ENCODE measurements at regions not wholly inside any gene's neighbourhood (a gene's known extent, or its start where the extent isn't known, plus 50 kb on each side); places are given as distances from the start of the nearest gene placed in this dataset.

DNA sequence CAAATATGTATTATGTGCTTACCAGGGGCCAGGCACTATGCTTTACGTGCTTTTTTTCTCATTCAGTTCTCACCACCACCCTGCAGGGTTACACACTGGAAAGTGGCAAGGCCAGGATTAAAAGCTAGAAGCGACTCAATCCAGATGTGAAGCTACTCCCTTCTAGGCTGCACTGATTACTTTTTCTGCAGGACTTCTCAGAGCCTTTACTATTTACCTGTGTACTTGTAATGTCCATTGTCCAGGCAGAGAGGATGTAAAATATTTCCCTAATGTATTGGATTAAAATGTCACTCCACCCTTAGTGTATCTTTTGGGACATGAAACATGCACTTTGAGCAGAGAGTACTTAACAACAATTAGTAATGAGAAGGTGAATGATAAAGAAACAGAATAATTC, 287.5 kb upstream of the EEF2KMT start:
- no peak for FAIRE-seq

- FAIRE-seq: no peak
Observed at GRCh38 chr16:5383737-5384136, 286.1 kb upstream of the EEF2KMT start.

DNA sequence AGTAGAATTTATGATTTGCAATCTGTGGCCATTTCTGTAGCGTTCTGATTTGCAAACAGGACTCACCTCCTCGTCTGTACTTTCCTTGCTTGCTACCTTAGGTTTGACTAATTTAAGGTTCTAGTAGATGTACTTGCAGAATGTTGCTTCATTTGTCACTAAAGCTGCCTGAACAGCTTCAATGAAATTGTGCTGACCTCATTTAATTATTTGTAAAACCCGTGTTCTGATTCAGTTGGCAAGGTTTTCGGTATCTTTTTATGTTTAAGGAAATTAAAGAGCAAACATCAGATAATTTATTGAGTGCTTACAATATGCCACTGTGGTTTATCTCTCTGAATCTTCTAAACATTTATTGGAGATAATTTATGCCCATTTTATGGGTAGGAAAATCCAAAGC, 284.9 kb upstream of the EEF2KMT start:
- FAIRE-seq: no peak

- FAIRE-seq: no peak
Observed at GRCh38 chr16:5381481-5381880, 283.9 kb upstream of the EEF2KMT start.

GRCh38 chr16:5379954-5380353, 282.4 kb upstream of the EEF2KMT start:
- FAIRE-seq: no peak

DNA sequence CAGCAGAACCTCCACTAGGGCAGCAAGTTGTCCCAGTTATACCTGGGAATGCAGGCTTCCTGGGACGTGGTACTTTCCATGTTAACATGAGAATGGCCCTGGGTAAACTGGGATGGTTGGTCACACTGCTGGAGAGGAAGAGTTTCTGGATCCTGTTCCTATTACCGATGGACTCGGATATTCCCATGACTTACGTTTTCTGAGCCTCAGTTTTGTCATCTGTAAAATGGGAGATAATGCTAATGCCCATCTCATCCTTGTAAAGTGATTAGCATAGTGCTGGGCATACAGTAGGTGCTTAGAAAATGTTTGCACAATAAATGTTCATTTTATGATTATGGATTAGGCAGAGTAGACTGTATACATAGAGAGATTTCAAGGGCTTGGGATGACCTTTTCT, 280.9 kb upstream of the EEF2KMT start:
- no peak for FAIRE-seq

DNA sequence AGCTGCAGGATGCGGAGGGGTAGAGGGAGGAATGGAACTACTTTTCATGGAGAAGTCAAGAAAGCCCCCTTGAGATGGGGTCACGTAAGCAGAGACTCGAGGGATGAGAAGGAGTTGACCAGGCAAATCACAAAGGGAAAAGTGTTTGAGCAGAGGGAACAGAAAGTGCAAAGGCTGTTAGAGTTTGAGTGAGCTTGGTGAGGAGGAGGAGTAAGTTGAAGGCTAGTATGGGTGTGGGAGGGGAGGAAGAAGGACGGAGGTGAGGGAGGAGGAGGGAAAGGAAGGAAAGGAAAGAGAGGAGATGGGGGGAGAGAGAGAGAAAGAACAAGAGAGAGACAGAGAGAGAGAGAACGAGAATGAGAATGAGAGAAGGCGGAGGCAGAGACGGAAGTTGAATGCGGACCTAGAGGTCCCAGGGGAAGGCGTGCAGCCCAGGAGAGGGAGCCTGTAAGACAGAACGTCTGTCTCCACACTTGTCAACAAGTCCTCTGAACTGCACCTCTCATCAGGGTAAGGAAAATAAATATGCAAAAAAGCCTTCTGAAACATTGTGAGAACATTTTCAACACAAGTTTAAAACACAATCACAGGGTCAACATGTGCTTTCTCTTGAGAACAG, 279.8 kb upstream of the EEF2KMT start:
- no peak for FAIRE-seq

DNA sequence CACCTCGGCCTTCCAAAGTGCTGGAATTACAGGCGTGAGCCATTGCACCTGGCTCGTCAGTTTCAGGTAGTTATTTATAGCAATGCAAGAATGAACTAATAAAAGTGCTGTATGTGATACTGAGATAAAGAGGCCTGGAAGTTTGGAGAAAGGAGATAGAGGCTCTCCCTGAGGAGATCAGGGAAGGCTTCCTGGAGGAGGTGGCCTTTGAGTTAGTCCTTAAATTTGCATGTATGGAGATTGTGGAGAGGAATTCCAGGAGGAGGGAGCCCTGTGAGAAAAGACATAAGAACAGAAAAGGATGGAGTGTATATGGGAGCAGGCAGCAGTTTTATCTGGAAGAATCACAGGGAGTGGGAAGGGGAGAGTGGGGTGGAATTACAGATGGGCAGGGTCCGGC, 276.6 kb upstream of the EEF2KMT start:
- FAIRE-seq: no peak

DNA sequence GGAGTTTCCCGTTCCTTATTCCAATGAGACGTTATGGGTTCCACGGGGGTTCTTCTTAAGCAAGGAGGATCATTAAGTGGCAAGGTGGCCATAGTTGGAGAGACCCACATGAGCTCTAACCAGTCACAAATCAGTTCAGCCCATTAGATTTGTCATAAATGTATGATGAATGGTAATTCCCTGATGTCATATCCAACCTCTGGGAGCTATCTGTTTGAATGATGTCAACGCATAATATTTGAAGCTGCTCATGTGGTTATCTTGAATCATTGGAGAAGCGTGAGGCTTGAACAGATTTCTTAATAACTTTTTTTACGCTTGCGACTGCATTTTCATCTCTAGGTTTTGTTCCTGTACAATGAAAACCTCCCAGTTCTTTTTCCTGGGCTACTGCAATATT, 270.4 kb upstream of the EEF2KMT start:
- no peak for FAIRE-seq

DNA sequence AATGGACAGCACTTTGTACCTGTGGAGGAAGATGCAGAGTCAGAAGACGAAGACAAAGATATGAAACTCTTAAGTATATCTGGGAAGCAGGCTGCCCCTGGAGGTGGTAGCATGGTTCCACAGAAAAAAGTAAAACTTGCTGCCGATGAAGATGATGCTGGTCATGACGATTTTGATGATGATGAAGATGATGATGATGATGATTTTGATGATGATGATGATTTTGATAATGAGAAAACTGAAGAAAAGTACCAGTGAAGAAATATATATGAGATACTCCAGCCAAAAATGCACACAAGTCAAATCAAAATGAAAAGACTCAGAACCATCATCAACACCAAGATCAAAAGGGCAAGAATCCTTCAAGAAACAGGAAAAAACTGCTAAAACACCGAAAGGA, 268.5 kb upstream of the EEF2KMT start:
- FAIRE-seq: no peak

GRCh38 chr16:5364186-5364585, 266.6 kb upstream of the EEF2KMT start:
- no peak for FAIRE-seq

DNA sequence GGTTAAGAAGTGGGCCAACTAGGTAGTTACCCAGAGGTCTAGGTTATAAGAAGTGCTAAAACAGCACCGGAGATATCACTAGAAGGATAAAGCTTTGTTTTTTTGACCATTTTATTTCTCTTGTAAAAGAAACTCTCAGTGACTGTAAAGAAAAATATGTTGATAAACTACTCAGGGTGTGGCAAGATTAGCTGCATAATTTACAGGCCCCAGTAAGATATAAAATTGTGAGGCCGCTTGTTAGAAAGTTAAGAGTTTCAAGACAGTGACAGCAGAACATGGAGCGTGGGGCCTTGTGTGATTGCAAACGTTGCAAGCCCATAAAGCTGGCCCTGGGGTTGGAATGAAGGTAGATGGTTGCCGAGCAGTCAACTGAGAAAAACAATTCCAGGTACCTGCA, 263.7 kb upstream of the EEF2KMT start:
- no peak for FAIRE-seq

DNA sequence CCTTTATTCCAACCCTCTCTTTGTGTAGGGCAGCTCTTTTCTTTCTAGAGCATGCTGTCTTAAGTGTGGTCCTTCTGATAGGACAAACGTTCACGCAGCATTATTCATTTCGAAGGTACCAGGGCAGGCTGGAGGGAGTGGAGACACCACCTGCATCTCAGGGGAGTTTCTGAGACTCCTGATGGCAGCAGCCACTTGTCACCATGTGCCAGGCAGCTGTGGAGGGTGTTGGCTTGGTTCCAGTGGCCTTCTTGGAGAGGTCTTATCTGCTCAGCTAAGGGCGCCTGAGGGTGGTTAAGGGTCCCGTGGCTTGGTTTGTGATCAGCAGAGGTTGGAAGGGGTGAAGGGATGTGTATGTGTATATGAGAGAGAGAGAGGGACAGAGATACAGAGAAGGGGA, 257.1 kb upstream of the EEF2KMT start:
- no peak for FAIRE-seq

DNA sequence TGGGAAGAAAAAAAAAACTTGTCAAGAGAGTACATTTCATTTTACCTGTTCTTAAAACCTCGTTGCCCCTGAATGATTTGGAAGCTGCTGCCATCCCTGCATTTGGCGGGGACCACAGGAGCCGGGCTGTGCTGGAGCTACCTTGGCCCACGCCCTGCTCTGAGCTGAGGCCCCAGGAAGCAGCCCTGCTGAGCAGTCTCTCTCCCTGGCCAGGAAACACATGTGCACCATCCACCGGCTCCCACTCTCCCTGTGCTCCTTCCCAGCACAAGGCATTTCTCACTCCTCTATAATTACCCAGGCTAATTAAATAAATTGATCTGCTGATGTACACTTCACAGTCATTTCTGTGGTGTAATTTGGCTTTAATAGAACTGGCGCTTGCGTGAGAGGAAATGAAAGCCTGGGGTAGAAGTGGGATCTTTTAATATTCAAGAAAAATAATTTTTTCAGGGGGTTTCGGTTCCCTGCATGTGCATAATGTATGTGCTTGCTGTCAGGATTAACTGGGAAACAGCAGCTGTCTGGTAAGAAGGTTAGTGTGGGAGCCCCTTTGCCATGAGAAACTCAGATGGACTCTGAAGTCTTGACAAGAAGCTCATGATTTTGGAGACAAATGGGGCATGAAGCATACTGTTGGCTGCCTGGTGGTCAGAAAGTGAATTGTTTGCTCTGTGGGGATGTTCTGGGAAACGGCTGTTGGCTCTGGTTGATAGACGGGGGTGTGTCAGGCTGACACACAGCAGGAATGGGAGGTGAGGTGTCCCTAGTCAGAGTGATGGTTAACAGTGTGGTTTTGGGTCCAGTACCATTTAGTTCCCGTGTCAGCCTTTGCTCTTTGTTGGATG, 252.3 kb upstream of the EEF2KMT start:
- no peak for FAIRE-seq

- no peak for FAIRE-seq
Observed at GRCh38 chr16:5349101-5349500, 251.5 kb upstream of the EEF2KMT start.

- FAIRE-seq: no peak
Observed at GRCh38 chr16:5347561-5347960, 250.0 kb upstream of the EEF2KMT start.

GRCh38 chr16:5336941-5337340, 239.3 kb upstream of the EEF2KMT start:
- no peak for FAIRE-seq

DNA sequence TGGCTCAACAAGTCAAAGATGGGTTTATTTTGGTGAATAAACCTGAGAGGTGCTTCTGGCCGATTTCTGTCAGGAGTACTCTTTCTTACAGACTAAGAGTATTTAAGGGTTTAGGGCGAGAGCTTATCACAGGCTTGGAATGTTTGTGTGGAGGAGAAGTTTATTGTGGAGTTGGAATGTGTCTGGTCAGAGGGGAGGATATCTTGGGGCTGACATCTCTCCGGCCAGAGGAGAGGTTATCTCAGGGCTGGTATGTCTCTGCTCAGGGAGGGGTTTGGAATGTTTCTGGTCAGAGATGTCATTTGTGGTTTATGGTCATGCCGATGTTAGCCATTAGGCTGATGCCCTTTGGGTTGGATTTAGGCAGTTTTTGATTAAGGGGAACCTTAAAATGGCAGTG, 236.4 kb upstream of the EEF2KMT start:
- FAIRE-seq: no peak

GRCh38 chr16:5333126-5333525, 235.5 kb upstream of the EEF2KMT start:
- FAIRE-seq: no peak

- FAIRE-seq: no peak
Observed at GRCh38 chr16:5330058-5330457, 232.5 kb upstream of the EEF2KMT start.

- FAIRE-seq: no peak
Observed at GRCh38 chr16:5328546-5328945, 231.0 kb upstream of the EEF2KMT start.

- FAIRE-seq: no peak
Observed at GRCh38 chr16:5326395-5326794, 228.8 kb upstream of the EEF2KMT start.

DNA sequence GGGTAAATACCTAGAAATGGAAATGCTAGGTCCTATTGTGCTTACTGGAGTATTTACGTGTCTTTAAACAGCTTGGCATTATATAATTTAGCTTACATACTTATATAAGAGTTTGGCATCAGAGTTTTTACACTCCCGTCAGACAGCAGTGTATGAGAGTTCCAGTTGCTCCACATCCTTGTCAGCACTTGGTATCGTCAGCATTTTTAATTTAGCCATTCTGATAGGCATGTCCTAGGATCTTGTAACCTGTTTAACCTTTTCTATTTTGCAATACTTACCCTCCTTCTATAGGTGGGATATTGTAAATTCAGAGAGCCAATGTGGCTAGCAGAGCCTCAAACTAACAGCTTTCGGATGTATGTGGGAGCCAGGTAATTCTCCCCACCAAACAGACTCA, 228.3 kb upstream of the EEF2KMT start:
- FAIRE-seq: no peak

DNA sequence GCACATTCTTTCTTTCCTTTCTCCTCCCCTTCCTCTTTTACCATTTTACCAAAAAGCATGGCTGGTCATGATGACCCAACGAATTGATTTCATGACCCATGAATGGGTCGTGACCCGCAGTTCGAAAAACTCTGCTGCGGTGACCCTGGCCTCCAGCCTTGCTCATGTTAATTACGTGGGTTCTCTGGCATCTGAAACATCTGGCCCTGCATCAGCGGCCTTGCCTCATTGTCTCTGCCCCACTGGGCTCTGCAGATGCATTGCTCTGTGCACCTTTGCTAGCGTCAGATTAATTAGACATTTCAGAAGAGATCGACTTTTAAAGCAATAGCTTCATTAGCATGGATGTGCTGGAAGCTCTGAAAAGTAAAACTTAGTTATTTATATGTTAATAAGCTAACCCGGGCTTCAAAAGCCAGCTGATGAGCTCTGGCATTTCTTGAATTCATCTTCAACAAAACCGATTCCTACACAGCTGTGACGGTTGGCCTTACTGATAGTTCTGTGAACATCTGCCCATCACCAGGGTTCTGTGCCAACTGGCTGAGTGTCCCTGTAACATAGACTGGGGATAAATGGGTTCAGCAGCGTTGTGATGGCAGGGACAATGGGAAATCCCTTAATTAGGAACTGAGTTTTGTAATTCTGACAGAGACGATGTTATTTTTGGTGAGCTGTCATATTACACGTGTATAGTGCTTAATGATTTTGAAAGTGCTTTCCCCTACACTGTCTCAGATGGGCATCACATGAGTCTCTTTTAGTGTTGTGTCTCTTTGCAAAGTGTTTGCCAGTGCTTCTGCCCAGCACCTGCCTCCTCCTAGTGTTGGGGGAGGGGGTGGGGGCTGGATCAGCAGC, 225.9 kb upstream of the EEF2KMT start:
- FAIRE-seq: no peak

All from endometrium (tissue), 2 donors.